NT2/D1 (cell line): ENCODE measurements at regions not wholly inside any gene's neighbourhood (a gene's known extent, or its start where the extent isn't known, plus 50 kb on each side); places are given as distances from the start of the nearest gene placed in this dataset.

ENCODE experiments used
- DNase-seq: peaks from one replicate; pipeline ENCODE4 v3.0.0-alpha.2; 2011; ENCODE audit warnings: low read depth, low spot score
- H3K27me3 ChIP-seq: 2 replicates; pipeline ENCODE4 v1.6.0; 2011; ENCODE audit warnings: mild to moderate bottlenecking; ENCODE audit not compliant: insufficient read length, insufficient read depth
- H3K36me3 ChIP-seq: 2 replicates; pipeline ENCODE4 v1.6.1; 2011; ENCODE audit warnings: mild to moderate bottlenecking, low read length, mixed read lengths; ENCODE audit not compliant: insufficient read depth, insufficient read length
- H3K4me1 ChIP-seq: 2 replicates; pipeline ENCODE4 v1.5.1; 2011; ENCODE audit not compliant: insufficient read depth, insufficient read length
- H3K4me3 ChIP-seq: 2 replicates; pipeline ENCODE4 v1.5.1; 2011; ENCODE audit warnings: low read depth; ENCODE audit not compliant: insufficient read length
- H3K9ac ChIP-seq: 2 replicates; pipeline ENCODE4 v1.6.0; 2011; ENCODE audit warnings: low read depth; ENCODE audit not compliant: insufficient read length
- H3K9me3 ChIP-seq: 2 replicates; pipeline ENCODE4 v1.5.1; 2011; ENCODE audit warnings: mild to moderate bottlenecking, low read length; ENCODE audit not compliant: insufficient read depth
- SUZ12 ChIP-seq: IDR thresholded peaks from 2 replicates; pipeline ENCODE4 v1.6.1; 2011; ENCODE audit not compliant: insufficient read length, insufficient read depth; ENCODE audit errors: extremely low read depth
- YY1 ChIP-seq: IDR thresholded peaks from 2 replicates; pipeline ENCODE4 v1.6.1; 2011; ENCODE audit not compliant: insufficient read length, insufficient read depth
- ZNF274 ChIP-seq: IDR thresholded peaks from 2 replicates; pipeline ENCODE4 v1.6.1; 2011; ENCODE audit warnings: mild to moderate bottlenecking, low read depth, low read length

DNA sequence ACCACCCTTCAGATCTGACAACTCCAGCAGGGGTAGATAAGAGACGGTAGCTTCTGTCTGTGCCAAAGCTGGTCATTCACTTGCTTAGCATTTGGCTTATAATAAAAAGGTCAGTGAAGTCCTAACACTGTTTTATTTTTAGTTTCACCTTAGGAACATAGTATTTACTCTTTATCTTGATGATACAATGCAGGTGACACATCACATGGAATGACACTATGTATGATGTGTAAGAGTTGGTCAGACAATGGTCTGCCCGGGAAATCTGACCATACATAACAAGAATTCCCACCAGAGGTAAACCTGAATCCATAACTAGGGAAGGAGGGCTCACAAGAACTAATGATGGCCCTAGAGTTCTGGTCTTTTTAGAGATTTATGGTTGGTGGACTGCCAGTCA is 66.6 kb downstream of the IFNG start:
- H3K27me3 ChIP-seq, result no peaks in the 10 kb centered on the region
- no peak overlapping the region for H3K4me3 ChIP-seq
- TF ChIP-seq SUZ12 (no peak), YY1 (no peak), ZNF274 (no peak)
- no peak for DNase-seq
- H3K36me3 ChIP-seq, result no peaks in the 10 kb centered on the region
- H3K9me3 ChIP-seq, result peaks cover 20% of the 10 kb centered on the region
- no peak overlapping the region for H3K9ac ChIP-seq
- no peaks in the 10 kb centered on the region for H3K4me1 ChIP-seq

DNA sequence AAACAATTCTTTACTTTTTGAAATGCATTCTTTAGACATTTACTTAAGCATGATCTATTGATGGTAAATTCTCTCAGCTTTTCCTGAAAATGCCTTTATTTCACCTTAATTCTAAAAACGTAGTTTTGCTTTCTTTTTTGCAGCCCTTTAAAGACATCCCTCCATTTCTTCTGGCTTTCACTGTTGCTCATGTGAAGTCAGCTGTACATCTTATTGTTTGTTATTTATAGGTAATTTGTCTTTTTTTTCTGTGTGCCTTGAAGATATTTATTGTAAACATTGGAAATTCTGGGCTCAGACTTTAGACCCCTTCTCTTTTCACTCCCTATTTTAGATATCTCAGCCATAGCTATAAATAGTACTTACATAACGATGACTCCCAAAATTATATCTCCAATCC is 70.4 kb downstream of the IFNG start:
- DNase-seq, result no peak
- H3K4me1 ChIP-seq, result no peaks in the 10 kb centered on the region
- H3K4me3 ChIP-seq, result no peak overlapping the region
- H3K9ac ChIP-seq, result no peak overlapping the region
- peaks cover 26% of the 10 kb centered on the region for H3K9me3 ChIP-seq
- no peaks in the 10 kb centered on the region for H3K27me3 ChIP-seq
- H3K36me3 ChIP-seq, result no peaks in the 10 kb centered on the region
- TF ChIP-seq ZNF274 (no peak), YY1 (no peak), SUZ12 (no peak)

DNA sequence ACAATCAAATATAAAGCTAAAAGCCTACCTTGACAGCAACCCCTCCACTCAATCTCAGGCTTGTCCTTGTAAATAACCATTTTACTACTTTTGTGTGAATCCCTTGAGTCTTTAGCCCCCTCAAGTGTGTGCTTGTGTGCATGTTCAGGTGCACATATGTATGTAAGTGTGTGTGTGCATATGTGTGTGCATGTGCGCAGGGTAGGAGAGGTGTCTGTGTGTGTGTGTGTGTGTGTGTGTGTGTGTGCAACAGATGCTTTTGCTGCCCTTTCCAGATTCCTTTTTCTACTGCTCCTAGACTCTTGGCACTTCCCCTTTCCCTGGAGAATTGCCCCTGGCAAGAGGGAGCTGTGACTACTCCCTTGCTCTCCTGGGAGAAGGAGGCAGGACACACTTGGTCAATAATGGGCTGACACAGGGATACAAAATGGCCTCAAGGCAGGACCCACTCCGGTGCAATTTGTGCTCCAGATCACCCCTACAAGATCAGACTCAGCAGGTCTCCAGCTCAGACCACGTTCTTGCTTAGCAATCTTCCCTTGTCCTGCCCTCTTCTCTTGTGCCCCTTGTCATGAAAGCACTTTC is 73.4 kb downstream of the IFNG start:
- H3K9ac ChIP-seq, result no peak overlapping the region
- H3K4me1 ChIP-seq, result no peaks in the 10 kb centered on the region
- DNase-seq, result no peak
- H3K9me3 ChIP-seq, result peaks cover 52% of the 10 kb centered on the region
- H3K36me3 ChIP-seq, result no peaks in the 10 kb centered on the region
- no peaks in the 10 kb centered on the region for H3K27me3 ChIP-seq
- TF ChIP-seq SUZ12, result no peak
- TF ChIP-seq ZNF274, result no peak
- TF ChIP-seq YY1, result no peak
- H3K4me3 ChIP-seq, result no peak overlapping the region

DNA sequence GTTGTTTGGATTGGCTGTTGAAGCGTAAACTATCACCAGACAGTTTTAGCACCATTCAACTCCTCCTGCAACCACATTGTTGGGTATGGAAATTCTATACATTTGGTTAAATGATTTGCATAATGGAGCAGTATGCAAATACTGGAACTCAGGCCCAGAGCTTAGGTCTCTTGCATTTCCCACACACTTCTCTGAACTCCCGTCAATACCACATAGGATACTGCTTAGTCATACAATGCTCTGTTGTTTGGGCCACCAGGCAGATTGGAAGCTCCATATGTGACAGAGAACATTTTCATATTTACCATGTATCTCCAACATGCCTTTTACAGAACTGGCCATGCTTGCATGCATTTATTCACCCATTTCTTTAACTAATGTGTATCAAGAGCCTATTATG is 78.0 kb downstream of the IFNG start:
- peaks cover 32% of the 10 kb centered on the region for H3K9me3 ChIP-seq
- no peak overlapping the region for H3K9ac ChIP-seq
- no peak overlapping the region for H3K4me3 ChIP-seq
- H3K4me1 ChIP-seq, result no peaks in the 10 kb centered on the region
- no peak for DNase-seq
- TF ChIP-seq ZNF274 (no peak), SUZ12 (no peak), YY1 (no peak)
- H3K36me3 ChIP-seq, result no peaks in the 10 kb centered on the region
- no peaks in the 10 kb centered on the region for H3K27me3 ChIP-seq

DNA sequence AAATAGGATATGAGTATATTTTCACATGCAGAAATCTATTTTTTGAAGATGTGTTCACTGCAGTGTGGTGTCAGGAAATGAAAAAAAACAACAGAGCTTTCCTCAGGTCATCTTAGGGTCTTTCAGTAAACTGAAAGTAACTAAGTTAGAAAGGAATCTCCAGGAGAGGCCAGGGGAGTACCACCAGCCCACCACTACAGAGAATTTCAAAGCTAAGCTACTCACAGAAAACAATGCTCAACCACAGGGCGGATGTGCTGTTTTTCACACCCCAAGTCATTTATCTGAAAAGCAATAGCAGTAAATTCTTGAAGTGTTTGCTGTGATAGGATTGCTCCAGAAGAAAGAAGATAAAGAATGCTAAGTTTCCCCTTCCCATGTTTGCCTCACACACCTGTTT is 79.0 kb downstream of the IFNG start:
- no peak overlapping the region for H3K4me3 ChIP-seq
- H3K9ac ChIP-seq, result no peak overlapping the region
- DNase-seq, result peak; percentile 63
- H3K27me3 ChIP-seq, result no peaks in the 10 kb centered on the region
- peaks cover 32% of the 10 kb centered on the region for H3K9me3 ChIP-seq
- H3K36me3 ChIP-seq, result no peaks in the 10 kb centered on the region
- TF ChIP-seq ZNF274 (no peak), YY1 (no peak), SUZ12 (no peak)
- H3K4me1 ChIP-seq, result no peaks in the 10 kb centered on the region

DNA sequence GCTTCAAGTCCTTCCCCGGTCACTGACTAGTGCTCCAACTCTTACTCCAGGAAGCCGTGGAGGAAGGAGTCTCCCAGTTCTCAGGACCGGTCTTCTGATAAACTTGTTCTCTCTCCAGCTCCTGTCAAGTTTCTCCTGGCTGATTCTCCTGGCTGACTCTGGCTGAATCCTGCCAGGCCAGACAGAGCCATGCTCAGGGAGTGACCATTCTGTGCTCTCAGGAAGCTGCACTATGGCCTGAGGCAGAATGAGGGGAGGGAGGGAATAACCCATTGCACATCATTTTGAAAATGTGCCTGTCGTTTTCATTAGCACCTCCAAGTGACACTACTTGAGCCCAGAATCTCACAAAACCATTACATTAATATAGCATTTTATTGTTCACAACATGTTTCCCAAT is 80.8 kb downstream of the IFNG start:
- no peak for DNase-seq
- Histone ChIP-seq H3K4me3 (no peak overlapping the region), H3K9me3 (peaks cover 23% of the 10 kb centered on the region), H3K4me1 (no peaks in the 10 kb centered on the region), H3K27me3 (no peaks in the 10 kb centered on the region), H3K9ac (no peak overlapping the region), H3K36me3 (no peaks in the 10 kb centered on the region)
- TF ChIP-seq SUZ12 (no peak), YY1 (no peak), ZNF274 (no peak)

DNA sequence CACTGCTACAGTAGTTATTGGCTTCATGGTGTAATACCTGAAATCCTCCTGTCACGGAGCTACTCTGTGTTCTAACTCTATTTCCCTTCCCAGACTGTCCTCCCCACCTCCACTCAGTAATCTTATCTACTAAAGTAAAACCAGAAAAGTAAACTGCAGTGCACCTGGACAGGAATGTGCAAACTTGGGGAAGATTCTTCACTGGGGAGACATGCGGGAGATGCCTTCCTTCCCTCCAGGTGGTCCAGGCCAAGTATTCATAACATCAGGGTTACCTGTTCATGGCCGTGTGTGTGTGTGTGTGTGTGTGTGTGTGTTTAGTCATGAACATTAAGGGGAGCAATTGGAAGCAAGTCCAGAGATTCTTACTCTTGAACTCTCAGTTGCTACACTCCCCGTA is 84.1 kb downstream of the IFNG start:
- DNase-seq, result no peak
- Histone ChIP-seq H3K36me3 (no peaks in the 10 kb centered on the region), H3K4me1 (no peaks in the 10 kb centered on the region), H3K27me3 (no peaks in the 10 kb centered on the region), H3K9ac (no peak overlapping the region), H3K9me3 (no peaks in the 10 kb centered on the region), H3K4me3 (no peak overlapping the region)
- TF ChIP-seq SUZ12 (no peak), YY1 (no peak), ZNF274 (no peak)
